Osteoblast (primary cell): ENCODE measurements at regions not wholly inside any gene's neighbourhood (a gene's known extent, or its start where the extent isn't known, plus 50 kb on each side); places are given as distances from the start of the nearest gene placed in this dataset.

Experiments used
- DNase-seq: peaks from one replicate; pipeline ENCODE4 v3.0.0; 2011; ENCODE audit warnings: low spot score, mixed read lengths; ENCODE audit not compliant: insufficient read length; ENCODE audit errors: missing footprints
- H2AFZ ChIP-seq: 2 replicates; pipeline ENCODE4 v1.6.0; 2011; ENCODE audit warnings: mild to moderate bottlenecking, low read length
- H3K27ac ChIP-seq: 2 replicates; pipeline ENCODE4 v1.5.1; 2011; ENCODE audit warnings: mild to moderate bottlenecking, low read depth, low read length, moderate library complexity
- H3K27me3 ChIP-seq: 2 replicates; pipeline ENCODE4 v1.6.0; 2012; ENCODE audit warnings: mild to moderate bottlenecking, control low read depth, inconsistent platforms, low read length, moderate library complexity; ENCODE audit not compliant: insufficient read depth
- H3K36me3 ChIP-seq: 2 replicates; pipeline ENCODE4 v1.5.1; 2011; ENCODE audit warnings: mild to moderate bottlenecking, low read length, control low read depth, moderate library complexity; ENCODE audit not compliant: insufficient read depth
- H3K4me1 ChIP-seq: 2 replicates; pipeline ENCODE4 v1.5.1; 2011; ENCODE audit warnings: mild to moderate bottlenecking, low read length, control low read depth, moderate library complexity; ENCODE audit not compliant: insufficient read depth
- H3K4me2 ChIP-seq: 2 replicates; pipeline ENCODE4 v1.6.0; 2011; ENCODE audit warnings: mild to moderate bottlenecking, low read length; ENCODE audit not compliant: insufficient read depth
- H3K4me3 ChIP-seq: fragments of 200-600 bp; sonication (generic); 3 replicates; pipeline ENCODE4 v1.5.1; 2012; ENCODE audit warnings: mild to moderate bottlenecking, low read length, inconsistent platforms; ENCODE audit not compliant: insufficient read depth
- H3K79me2 ChIP-seq: 2 replicates; pipeline ENCODE4 v1.6.0; 2012; ENCODE audit warnings: mild to moderate bottlenecking, low read length, control low read depth, inconsistent platforms; ENCODE audit not compliant: insufficient read depth
- H3K9me3 ChIP-seq: 2 replicates; pipeline ENCODE4 v1.5.1; 2011; ENCODE audit warnings: low read depth, low read length, control low read depth
- H4K20me1 ChIP-seq: 2 replicates; pipeline ENCODE4 v1.6.0; 2012; ENCODE audit warnings: mild to moderate bottlenecking, low read length, control low read depth; ENCODE audit not compliant: insufficient read depth
- CTCF ChIP-seq: IDR thresholded peaks from 2 replicates; pipeline ENCODE4 v1.5.1; 2011; ENCODE audit warnings: mild to moderate bottlenecking, low read depth, low read length, moderate library complexity; ENCODE audit errors: extremely low read depth

GRCh38 chr20:54364365-54364764 lies 111.0 kb upstream of the DOK5 start:
- DNase-seq, result no peak
- TF ChIP-seq CTCF, result no peak
- Histone ChIP-seq H3K4me2 (no peak overlapping the region), H3K9me3 (no peaks in the 10 kb centered on the region), H3K79me2 (no peaks in the 10 kb centered on the region), H3K4me3 (no peak overlapping the region), H3K27me3 (no peaks in the 10 kb centered on the region), H4K20me1 (no peaks in the 10 kb centered on the region), H3K36me3 (no peaks in the 10 kb centered on the region), H3K4me1 (no peaks in the 10 kb centered on the region), H3K27ac (no peak overlapping the region), H2AFZ (no peak overlapping the region)

- no peaks in the 10 kb centered on the region for H3K27me3 ChIP-seq
- H3K4me1 ChIP-seq, result no peaks in the 10 kb centered on the region
- no peaks in the 10 kb centered on the region for H3K36me3 ChIP-seq
- no peak overlapping the region for H2AFZ ChIP-seq
- H4K20me1 ChIP-seq, result no peaks in the 10 kb centered on the region
- no peak overlapping the region for H3K4me2 ChIP-seq
- H3K27ac ChIP-seq, result no peak overlapping the region
- H3K9me3 ChIP-seq, result no peaks in the 10 kb centered on the region
- no peak for DNase-seq
- TF ChIP-seq CTCF, result no peak
- no peak overlapping the region for H3K4me3 ChIP-seq
- H3K79me2 ChIP-seq, result no peaks in the 10 kb centered on the region
Observed at GRCh38 chr20:54364919-54365318, 110.5 kb upstream of the DOK5 start.

- DNase-seq, result no peak
- H3K4me1 ChIP-seq, result no peaks in the 10 kb centered on the region
- no peak overlapping the region for H3K27ac ChIP-seq
- TF ChIP-seq CTCF, result no peak
- no peak overlapping the region for H2AFZ ChIP-seq
- no peaks in the 10 kb centered on the region for H3K36me3 ChIP-seq
- H4K20me1 ChIP-seq, result no peaks in the 10 kb centered on the region
- no peak overlapping the region for H3K4me3 ChIP-seq
- H3K9me3 ChIP-seq, result no peaks in the 10 kb centered on the region
- no peaks in the 10 kb centered on the region for H3K79me2 ChIP-seq
- H3K4me2 ChIP-seq, result no peak overlapping the region
- no peaks in the 10 kb centered on the region for H3K27me3 ChIP-seq
Observed at GRCh38 chr20:54366669-54367344, 108.6 kb upstream of the DOK5 start.

- Histone ChIP-seq H3K4me2 (no peak overlapping the region), H3K27me3 (no peaks in the 10 kb centered on the region), H3K4me3 (no peak overlapping the region), H2AFZ (peak overlapping the region; percentile 28), H3K27ac (no peak overlapping the region), H3K4me1 (no peaks in the 10 kb centered on the region), H3K9me3 (no peaks in the 10 kb centered on the region), H3K79me2 (no peaks in the 10 kb centered on the region), H3K36me3 (no peaks in the 10 kb centered on the region), H4K20me1 (no peaks in the 10 kb centered on the region)
- no peak for TF ChIP-seq CTCF
- DNase-seq, result no peak
Observed at GRCh38 chr20:54368570-54368969, 106.8 kb upstream of the DOK5 start.
